GM12878 (cell line): ENCODE measurements at regions not wholly inside any gene's neighbourhood (a gene's known extent, or its start where the extent isn't known, plus 50 kb on each side); places are given as distances from the start of the nearest gene placed in this dataset.

Experiments
- BHLHE40 ChIP-seq, 2 experiments: fragments of 450-650 bp in 1 of 2; IDR thresholded peaks; 2 replicates each; pipeline ENCODE4 v1.6.1; 2011 to 2017; ENCODE audit warnings: low read depth in 2 of 2, borderline replicate concordance in 1 of 2, improper control_type of control experiment in 1 of 2, low read length in 1 of 2, mild to moderate bottlenecking in 1 of 2
- EP300 ChIP-seq, 2 experiments: fragments of 150-350 bp in 1 of 2; IDR thresholded peaks; 2 replicates each; pipeline ENCODE4 v1.6.1; 2011 to 2012; ENCODE audit warnings: low read depth in 2 of 2, low read length in 2 of 2, borderline replicate concordance in 1 of 2, improper control_type of control experiment in 1 of 2, inconsistent platforms in 1 of 2; ENCODE audit not compliant: control insufficient read depth in 1 of 2
- HCFC1 ChIP-seq: fragments of 150-350 bp; IDR thresholded peaks from 2 replicates; pipeline ENCODE4 v1.6.1; 2014; ENCODE audit warnings: low read length
- POLR2A ChIP-seq: IDR thresholded peaks from 2 replicates; pipeline ENCODE4 v1.6.1; 2011; ENCODE audit warnings: low read depth, mild to moderate bottlenecking, low read length
- POLR2AphosphoS5 ChIP-seq: IDR thresholded peaks from 2 replicates; pipeline ENCODE4 v1.6.1; 2011; ENCODE audit warnings: mild to moderate bottlenecking, low read length, inconsistent platforms
- SIN3A ChIP-seq: IDR thresholded peaks from 2 replicates; pipeline ENCODE4 v1.6.1; 2012; ENCODE audit warnings: low read depth, low read length, improper control_type of control experiment
- SMARCA5 ChIP-seq: fragments of 450-650 bp; IDR thresholded peaks from 2 replicates; pipeline ENCODE4 v1.6.1; 2017; ENCODE audit warnings: mild to moderate bottlenecking
- SP1 ChIP-seq: IDR thresholded peaks from one replicate; pipeline ENCODE4 v1.6.1; 2011; ENCODE audit warnings: low read depth, low read length
- SUZ12 ChIP-seq: fragments of 200-600 bp; sonication (generic); IDR thresholded peaks from one replicate; pipeline ENCODE4 v1.6.1; 2018; ENCODE audit warnings: antibody characterized with exemption, mild to moderate bottlenecking; ENCODE audit not compliant: unreplicated experiment
- ZSCAN29 ChIP-seq: fragments of 450-650 bp; IDR thresholded peaks from 2 replicates; pipeline ENCODE4 v1.6.1; 2017; ENCODE audit warnings: mild to moderate bottlenecking, moderate library complexity
- TF ChIP-seq, protein P1 (sequence below): IDR thresholded peaks from 2 replicates; pipeline ENCODE4 v1.6.1; 2011; ENCODE audit warnings: mild to moderate bottlenecking, low read depth, low read length, moderate library complexity; ENCODE audit not compliant: insufficient replicate concordance
- TF ChIP-seq, protein P2 (sequence below): IDR thresholded peaks from 2 replicates; pipeline ENCODE4 v1.6.1; 2012; ENCODE audit warnings: low read depth, low read length, improper control_type of control experiment

DNA sequence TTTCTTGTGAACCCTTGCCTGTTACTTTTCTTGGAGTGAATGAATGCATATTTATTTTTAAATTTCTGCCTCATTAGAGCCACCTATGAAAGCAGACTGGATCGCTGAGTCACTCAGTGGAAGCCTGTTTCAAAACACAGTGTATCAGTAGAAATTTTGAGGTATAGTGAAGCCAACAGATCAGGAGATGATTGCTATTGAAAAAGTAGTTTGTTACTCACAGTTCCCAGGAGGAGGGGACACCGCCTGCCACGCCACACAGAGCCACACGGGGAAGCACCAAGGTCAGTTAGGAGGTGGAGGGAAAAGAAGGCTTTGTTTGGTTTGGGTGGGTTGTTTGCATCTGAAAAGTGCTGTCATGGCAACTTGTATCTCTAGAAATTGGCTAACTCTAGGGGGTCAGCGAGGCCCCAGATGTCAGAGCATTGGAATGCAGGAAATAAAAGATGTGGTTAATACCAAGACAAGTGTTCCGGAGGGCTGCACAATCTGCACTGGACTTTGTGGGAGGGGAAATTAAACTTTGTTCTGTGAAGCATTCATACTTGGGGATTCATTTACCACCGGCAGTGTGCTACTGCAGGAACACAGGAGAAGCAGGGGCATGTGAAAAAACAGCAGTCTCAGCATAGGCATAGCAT, 106.4 kb upstream of the SDK1 start:
- TF ChIP-seq SIN3A: no peak
- TF ChIP-seq SP1: no peak
- TF ChIP-seq, protein P1, sequence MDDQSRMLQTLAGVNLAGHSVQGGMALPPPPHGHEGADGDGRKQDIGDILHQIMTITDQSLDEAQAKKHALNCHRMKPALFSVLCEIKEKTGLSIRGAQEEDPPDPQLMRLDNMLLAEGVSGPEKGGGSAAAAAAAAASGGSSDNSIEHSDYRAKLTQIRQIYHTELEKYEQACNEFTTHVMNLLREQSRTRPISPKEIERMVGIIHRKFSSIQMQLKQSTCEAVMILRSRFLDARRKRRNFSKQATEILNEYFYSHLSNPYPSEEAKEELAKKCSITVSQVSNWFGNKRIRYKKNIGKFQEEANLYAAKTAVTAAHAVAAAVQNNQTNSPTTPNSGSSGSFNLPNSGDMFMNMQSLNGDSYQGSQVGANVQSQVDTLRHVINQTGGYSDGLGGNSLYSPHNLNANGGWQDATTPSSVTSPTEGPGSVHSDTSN: no peak
- no peak for TF ChIP-seq POLR2A
- TF ChIP-seq SMARCA5: no peak
- TF ChIP-seq POLR2AphosphoS5: no peak
- no peak for TF ChIP-seq HCFC1
- TF ChIP-seq ZSCAN29: no peak
- no peak for TF ChIP-seq EP300 (IDR thresholded peaks at IDR 0.05; ENCODE audit: borderline replicate concordance in 1 of 2, control insufficient read depth in 1 of 2, low read depth in 2 of 2, low read length in 2 of 2)
- TF ChIP-seq SUZ12: no peak
- TF ChIP-seq BHLHE40 (IDR thresholded peaks at IDR 0.05; ENCODE audit: borderline replicate concordance in 1 of 2, low read depth in 2 of 2, low read length in 1 of 2): no peak
- TF ChIP-seq, protein P2, sequence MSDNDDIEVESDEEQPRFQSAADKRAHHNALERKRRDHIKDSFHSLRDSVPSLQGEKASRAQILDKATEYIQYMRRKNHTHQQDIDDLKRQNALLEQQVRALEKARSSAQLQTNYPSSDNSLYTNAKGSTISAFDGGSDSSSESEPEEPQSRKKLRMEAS: no peak
